Left ventricle myocardium superior (tissue), 1 donor: ENCODE measurements at regions not wholly inside any gene's neighbourhood (a gene's known extent, or its start where the extent isn't known, plus 50 kb on each side); places are given as distances from the start of the nearest gene placed in this dataset.
"Not testable (repeated sequence)": the region's sequence is repeated elsewhere in the genome, so short reads cannot be mapped to it uniquely, and the experiment has no call there.

Experiments used
- ATAC-seq: fragments of 200-7000 bp; cut with Tn5 transposase; one replicate; pipeline ENCODE4 v1.9.1; 2020; ENCODE audit warnings: mild to moderate bottlenecking, moderate library complexity
- DNase-seq: peaks from one replicate; pipeline ENCODE4 v3.0.0-alpha.2; 2020
- intact Hi-C: fragments of 100-400 bp; cut with micrococcal nuclease; formaldehyde crosslinking; loops from one replicate; pipeline ENCODE4 v1.11.0; 2022
- donor health status: DM: no; HTN: yes; CAD: no; lungs with severe emphysema.

DNA sequence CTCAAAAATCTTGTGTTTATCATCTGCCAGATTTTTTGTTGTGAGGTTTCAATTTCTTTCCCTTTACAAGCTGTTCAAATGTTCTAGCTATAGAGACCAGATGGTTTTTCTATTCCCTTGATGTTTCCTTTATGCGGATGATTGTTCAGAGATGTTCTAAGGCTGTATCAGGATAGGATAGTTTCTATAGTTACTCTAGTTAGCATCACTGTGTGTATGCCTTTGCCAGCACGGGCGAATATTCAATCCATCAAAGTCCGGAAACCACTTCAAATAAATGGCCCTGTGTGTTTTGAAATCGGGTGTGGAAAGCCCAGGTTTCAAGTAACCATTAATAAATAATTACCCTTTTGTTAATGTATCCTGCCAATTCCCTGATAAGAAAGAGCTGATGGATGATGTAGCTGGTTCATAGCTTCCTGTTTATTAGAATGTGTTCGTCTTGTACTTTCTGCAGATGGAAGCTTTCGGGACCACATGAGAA is 149.8 kb upstream of the PRKCQ start:
- DNase-seq (no peak), ATAC-seq (peak; percentile 58)
- intact Hi-C loops: no loop called here

DNA sequence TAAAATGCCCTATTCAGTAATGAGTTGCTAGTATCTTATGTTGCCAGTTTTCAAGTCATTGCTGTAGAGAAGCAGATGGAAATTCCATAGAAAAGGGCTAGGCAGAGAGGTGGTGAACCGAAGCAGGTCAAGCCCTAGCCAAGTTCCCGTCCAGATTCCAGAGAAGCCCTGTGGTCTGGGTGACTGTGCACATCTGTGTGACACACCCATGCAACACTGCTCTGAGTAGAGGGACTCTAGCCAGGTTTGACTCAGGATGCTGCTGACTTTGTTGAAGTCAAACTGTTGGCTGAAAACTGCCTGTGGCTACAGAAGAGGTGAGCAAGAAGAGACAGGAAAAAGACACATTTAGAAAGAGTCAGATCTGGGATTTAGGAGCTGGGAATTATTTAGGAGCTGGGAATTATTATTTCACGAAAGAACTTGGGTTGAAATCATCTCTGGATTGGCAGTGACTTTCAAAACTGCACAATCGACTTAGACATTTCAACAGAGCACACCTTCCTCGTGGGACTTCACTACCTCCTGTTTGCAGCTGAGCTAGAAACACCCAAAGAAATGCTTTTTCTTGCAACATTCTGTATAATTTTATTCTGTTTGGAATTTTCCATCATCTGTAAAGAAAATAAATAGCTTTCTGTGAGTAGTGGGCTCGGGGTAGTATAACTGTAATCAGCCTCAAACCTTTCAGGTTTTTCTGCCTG is 149.1 kb upstream of the PRKCQ start:
- intact Hi-C loops: no loop called here
- DNase-seq (peak; percentile 35), ATAC-seq (peak; percentile 88)

DNA sequence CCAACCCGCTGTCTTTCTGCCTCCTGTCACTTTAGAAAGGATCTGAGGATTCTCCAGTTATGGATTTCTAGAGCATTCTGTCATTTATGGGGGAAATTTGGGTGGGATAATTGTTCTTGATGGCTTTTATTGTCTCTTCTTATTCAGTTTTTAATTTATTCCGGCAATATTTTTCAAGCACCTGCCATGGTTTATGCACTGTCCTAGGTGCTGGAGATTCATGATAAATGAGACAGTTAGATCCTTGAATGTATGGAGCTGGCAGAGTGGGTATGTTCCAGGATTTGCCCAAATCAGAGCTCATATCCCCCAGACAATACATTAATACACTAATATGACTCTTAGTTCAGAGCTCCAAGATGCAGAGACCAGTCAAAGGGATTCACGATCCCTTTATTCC is 146.8 kb upstream of the PRKCQ start:
- ATAC-seq: no peak
- DNase-seq: no peak
- intact Hi-C loops: no loop called here

DNA sequence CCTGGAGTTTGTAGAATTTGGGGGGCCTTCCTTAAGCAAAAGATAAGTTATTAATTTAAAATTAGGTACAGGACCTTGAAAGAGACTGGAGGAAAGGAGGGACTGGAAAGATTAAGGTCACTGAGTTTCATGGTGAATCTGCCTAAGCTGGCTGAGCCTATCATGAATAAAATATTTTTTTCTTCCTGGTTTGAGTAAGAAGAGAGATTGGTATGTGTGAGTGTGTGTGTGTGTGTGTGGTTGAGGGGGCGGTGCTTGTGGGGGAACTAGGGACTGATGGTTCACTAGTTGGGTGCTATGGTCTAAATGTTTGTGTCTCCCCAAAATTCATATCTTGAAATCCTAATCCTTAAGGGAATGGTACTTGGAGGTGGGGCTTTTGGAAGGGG is 142.5 kb upstream of the PRKCQ start:
- intact Hi-C loops: no loop called here
- no peak for ATAC-seq
- no peak for DNase-seq

DNA sequence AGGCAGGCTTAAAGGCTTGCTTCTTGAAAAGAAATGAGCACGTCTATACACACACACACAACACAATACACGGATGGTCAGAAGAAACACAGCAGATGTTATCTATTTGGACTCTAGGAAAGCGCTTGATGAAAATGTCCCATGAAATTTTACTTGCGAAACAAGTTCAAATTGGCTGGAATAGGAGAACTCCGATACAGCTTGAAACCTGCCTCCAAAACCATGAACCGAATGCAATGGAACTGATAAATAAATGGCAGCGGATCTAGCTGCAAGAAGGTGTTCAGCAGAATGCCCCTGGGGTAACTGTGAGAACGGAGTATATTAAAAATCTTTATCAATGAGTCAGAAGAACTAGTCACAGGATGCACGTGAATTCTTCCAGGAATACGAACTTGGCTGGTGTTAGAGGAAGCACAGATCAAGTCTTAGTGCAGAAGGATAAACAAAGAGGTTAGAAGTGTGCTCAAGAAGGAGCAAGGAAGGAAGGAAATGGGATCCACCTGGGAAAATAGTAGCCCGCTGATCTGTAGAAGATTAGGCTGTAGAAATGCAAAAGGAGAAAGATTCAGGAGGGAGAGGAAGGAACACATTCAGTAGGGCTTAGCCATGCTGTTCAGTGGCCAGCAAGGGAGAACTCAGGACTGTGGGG is 142.0 kb upstream of the PRKCQ start:
- intact Hi-C loops: no loop called here
- ATAC-seq (peak; percentile 76), DNase-seq (no peak)

DNA sequence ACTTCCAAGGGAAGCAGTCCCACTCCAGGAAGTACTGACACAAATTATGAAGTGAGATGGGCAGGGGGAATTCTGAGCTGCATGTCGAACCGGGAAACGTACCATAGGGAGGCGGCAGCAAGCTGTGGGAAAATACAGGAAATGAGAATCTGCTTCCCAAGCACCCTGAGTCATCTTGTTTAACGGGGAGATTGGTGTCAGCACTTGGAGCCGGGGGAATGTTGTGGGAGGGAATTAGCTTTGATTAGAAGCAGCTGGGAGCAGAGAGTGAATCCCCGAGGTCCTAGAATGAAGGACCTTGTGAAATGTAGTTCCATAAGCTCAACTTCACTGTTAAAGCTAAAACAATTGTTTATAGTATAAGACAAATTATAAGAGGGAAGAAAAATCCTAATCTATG is 141.4 kb upstream of the PRKCQ start:
- ATAC-seq: peak; percentile 97
- peak; percentile 44 for DNase-seq
- intact Hi-C loops: no loop called here

DNA sequence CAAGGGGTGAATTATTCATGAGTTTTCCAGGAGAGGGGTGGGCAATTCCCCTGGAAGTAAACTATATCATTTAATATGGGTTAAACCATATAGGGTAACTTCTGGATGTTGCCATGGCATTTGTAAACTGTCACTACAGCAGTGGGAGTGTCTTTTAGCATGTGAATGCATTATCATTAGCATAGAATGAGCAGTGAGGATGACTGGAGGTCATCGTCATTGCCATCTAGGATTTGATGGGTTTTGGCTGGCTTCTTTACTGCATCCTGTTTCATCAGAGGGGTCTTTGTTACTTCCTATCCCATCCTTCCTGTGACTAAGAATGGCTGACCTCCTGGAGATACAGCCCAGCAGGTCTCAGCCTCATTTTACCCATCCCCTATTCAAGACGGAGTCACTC is 139.5 kb upstream of the PRKCQ start:
- DNase-seq (no peak), ATAC-seq (no peak)
- intact Hi-C loops: no loop called here

DNA sequence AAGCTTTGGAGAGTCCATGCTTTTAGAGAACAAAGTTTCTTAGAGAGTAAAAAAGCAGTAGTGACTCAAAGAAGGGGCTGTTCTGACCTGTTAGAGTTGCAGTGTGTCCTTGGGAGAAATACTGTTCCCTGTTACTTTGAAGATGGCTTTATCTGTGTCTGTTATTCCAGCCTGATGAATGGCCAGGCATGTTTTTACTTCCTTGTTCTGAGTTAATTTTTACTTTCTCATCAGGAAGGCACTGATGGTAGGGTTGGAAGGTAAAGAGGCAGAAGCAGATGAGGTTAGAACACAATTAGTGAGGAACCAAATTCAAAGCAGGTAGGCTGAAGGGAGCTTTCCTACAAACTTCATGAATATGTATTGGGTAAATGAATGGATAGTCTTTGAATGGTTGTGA is 138.5 kb upstream of the PRKCQ start:
- ATAC-seq (no peak), DNase-seq (no peak)
- intact Hi-C loops: no loop called here

DNA sequence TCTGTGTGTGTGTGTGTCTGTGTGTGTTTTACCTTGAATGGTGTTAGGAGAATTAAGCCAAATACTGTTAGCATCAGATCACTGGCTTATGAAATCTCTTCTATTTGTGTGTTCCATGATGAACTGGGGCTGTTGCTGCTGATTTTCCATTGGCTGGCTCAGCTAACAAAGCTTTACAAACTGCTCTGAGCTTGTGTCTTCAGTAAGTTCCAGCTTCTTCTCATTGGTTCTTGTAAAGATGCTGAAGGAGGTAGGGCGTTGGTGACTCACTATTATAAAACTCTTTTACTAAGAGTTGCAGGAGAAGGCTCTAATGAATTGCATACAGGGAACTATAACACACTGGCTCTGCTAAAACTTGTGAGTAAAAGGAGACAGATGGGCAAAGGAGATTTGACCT is 136.4 kb upstream of the PRKCQ start:
- ATAC-seq (no peak), DNase-seq (no peak)
- intact Hi-C loops: no loop called here

DNA sequence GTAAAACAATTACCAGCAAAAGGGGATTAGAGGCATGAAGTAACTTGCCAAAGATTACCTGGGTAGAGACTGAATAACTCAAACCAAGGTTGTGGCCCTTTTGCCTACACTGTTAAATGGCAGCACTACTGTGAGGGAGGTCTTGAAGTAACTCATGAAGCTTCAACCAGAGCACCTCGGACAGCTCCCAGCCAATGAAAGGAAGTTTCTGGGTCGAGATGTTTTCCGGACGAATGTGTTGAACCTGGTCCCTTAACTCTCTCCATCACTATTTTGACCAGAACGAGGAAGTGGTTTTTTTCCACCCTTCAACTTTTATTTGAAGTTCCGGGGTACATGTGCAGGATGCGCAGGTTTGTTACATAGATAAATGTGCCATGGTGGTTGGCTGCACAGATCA is 133.6 kb upstream of the PRKCQ start:
- ATAC-seq (no peak), DNase-seq (no peak)
- intact Hi-C loops: no loop called here

DNA sequence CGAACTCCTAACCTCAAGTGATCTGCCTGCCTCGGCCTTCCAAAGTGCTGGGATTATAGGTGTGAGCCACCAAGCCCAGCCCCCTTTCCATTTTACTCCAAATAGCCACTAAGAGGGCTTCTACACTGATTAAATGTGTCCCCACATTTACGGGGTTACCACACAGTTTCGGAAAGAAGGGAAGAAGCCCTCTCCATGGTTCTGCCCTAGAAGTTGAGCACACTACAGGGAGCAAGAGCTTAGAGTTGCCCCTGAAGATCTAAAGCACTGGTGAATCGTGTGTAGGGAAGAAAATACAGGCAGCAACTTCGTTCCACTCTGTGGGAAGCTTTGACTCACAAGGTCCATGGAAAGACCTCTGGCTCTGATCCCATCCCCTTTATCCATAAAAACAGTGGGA is 133.0 kb upstream of the PRKCQ start:
- no peak for ATAC-seq
- no peak for DNase-seq
- intact Hi-C loops: no loop called here

DNA sequence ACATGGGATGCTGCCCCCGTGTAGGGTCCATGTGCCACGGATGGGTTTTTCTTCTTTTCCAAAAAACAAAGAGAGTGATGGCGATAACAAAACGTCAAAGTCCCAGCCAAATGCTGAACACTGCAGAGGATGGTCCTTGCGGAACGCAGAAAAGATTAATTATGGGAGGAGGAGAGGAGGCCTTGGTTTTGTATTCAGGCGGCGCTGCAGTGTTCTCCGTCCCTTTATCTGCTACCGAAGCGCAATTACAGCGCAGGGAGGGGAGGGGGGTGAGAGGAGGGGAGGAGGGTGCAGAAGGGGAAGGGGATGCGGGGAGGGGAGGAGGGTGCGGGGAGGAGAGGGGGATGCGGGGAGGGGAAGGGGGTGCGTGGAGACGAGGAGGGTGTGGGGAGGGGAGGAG is 131.8 kb upstream of the PRKCQ start:
- ATAC-seq (no peak), DNase-seq (no peak)
- intact Hi-C loops: no loop called here

DNA sequence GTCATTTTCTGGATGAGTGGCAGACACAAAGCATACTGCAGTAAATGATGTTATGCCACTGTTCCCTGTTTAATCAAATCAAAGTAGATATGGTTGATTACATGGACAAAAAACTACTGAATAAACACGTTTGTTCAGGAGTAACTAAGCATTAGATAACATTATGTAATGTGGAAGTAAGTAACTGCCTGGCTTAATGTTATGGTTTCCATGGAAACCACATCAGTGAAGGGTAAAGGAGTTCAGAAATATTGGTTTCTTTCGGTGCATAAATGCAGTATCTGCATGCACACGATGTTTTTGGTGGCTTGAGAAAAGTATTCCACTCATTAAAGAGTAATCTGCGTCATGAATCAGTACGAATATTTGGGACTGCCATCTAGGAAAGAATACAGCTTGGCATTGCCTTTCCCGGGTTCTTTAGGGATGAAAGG is 131.3 kb upstream of the PRKCQ start:
- ATAC-seq (no peak), DNase-seq (no peak)
- intact Hi-C loops: no loop called here

DNA sequence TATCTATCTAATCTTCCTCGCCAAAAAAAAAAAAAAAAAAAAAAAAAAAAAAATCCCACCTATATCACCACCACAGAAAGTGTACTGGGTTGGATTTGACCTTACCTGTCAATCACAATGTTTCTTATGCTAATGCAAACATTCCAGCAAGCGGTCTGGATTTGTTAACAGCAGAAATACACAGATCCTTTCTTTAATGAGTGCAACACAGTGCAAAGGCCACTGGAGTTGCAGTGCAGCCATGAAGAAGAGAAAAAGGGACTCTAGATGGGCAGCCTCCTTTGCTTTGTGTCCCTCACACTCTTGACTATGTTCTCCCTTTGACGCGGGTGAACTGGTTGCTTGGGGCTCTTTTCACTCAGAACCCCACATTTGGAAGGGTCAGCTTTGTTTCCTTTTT is 127.3 kb upstream of the PRKCQ start:
- DNase-seq: no peak
- intact Hi-C loops: no loop called here
- no peak for ATAC-seq

DNA sequence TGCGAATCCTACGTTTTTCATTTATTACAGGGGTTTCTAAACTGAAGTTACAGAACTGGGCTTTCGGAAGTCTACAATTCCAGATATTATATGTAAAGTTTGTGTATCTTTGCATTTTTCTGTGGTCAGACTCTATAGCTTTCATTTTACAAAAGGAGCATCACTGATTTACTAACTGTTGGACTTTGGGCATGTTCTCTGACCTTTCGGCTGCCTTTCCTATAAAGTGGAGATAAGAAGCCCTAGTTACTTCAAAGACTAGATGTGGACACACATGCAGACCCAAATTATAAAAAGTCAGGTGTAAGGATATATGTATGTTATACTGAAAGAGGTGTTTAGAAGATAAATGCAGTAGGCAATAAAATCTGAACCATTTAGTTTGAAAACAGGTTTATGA is 126.6 kb upstream of the PRKCQ start:
- intact Hi-C loops: no loop called here
- ATAC-seq: no peak

DNA sequence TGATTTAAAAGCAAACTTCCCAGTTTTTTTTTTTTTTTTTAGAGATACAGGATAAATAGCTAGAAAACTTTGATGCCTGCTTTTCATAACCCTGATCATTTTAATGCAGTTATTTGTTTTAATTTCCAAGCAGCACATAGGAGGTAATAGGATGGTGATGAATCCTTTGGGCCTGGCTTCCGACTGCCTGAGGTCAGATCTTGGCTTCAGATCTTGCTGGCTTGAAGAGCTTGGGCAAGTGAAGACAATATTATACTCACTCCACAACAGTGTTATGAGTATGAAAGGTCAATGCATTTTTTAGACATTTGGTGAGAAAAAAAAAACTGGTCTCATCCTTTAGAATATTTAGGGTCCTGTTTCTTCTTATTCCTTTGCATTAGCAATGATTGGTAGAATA is 124.8 kb upstream of the PRKCQ start:
- ATAC-seq: no peak
- DNase-seq: no peak
- intact Hi-C loops: no loop called here

More for the DNA sequence above, 126.6 kb upstream of the PRKCQ start:
- DNase-seq: no peak

DNA sequence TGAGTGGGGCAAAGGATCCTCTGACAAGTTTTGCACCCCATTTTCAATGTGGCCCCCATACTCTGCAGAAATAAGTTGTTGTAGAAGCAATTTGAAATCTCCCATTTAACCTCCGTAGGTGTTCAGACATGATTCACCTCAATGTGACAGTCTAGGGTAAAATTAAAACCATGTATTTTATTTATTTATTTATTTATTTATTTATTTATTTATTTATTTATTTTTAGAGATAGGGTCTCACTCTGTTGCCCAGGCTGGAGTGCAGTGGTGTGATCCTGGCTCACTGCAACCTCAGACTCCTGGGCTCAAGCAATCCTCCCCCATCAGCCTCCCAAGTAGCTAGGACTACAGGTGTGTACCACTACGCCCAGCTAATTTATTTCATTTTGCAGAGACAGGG is 122.8 kb upstream of the PRKCQ start:
- DNase-seq, ATAC-seq, intact Hi-C loops: not testable (repeated sequence)

DNA sequence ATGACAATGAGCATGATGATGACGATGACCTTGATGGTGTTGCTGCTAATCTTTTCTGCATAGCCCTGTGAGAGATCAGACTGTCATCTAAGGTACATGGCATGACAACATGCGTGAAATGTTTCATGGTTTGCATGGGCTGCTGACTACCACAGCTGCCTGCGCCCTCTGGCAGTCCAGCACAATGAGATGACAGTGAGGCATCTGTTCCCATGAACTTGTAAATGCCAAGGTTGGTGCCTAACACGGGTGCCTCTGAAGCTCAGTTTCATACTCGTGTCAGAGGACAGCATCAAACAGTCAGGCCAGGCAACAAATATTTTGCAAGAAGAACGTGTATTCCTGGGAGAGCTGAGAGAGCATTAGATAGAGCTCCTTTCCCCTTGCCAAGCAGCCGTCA is 122.0 kb upstream of the PRKCQ start:
- no peak for ATAC-seq
- intact Hi-C loops: no loop called here
- DNase-seq: no peak

DNA sequence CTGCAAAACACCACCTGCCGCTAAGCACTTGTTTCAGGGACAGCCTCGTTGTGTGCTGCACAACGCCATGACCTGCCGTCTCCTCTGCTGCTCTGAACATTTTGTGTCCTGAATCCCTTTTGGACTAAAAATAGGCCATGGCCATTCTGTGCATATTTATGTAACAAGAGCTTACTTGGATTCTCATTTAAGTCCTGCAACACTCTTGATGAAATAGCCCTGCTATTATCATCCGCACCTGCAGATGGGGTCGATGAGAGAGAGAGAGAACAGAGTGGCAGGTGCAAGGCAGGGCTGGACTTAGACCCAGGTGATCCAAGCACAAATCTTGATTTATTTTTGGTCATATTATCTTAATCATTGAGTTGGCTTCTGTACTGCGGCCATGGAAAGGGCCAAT is 121.2 kb upstream of the PRKCQ start:
- DNase-seq (no peak), ATAC-seq (peak; percentile 38)
- intact Hi-C loops: no loop called here

DNA sequence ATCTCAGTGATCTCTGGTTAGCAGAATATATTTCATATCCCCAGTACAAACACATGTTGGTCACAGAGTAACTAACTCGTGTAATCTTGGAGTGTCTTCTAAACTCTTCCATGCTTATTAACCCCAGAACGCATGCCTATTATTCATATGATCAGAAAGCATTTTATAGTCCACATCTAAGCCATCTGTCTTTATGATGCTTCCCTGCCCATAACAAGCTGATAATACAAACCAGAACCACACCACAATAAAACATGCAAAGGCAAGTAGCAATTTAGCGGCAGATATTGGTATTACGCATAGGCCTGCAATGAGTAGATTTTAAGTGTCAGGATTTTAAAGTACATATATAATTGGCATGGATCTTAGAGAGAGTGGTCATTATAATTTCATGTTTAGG is 120.0 kb upstream of the PRKCQ start:
- intact Hi-C loops: no loop called here
- DNase-seq: no peak
- no peak for ATAC-seq

DNA sequence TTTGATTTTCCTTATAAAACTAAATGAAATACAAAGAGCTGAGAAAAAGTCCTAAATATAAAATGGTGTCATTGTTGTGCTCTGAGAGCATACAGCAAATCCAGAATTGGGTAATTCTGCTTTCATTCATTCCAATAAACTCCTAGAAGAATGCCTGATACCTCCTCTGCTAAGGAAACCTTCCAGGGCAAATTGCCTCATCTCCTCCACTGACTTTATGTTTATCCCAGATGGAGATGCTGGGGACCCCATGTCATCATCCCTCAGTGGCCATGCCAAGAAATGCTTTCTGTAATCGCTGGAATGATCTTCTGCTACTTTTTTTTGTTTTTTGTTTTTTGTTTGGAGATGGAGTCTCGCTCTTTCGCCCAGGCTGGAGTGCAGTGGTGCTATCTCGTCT is 119.3 kb upstream of the PRKCQ start:
- intact Hi-C loops: no loop called here
- DNase-seq: no peak
- no peak for ATAC-seq
